Psoas muscle (tissue), 7 donors: ENCODE measurements at regions not wholly inside any gene's neighbourhood (a gene's known extent, or its start where the extent isn't known, plus 50 kb on each side); places are given as distances from the start of the nearest gene placed in this dataset.
"Not testable (repeated sequence)": the region's sequence is repeated elsewhere in the genome, so short reads cannot be mapped to it uniquely, and the experiment has no call there.

Source experiments
- ATAC-seq, 4 donors: fragments of 200-7000 bp; cut with Tn5 transposase; one replicate each; pipeline ENCODE4 v1.9.1; 2020; ENCODE audit warnings: moderate library complexity in 3 of 4, mild to moderate bottlenecking in 2 of 4
- DNase-seq, 2 donors: peaks; one replicate each; pipeline ENCODE4 v3.0.0-alpha.2; 2020
- H3K27ac ChIP-seq: fragments of 200-600 bp; one replicate; pipeline ENCODE4 v1.8.0; 2022
- H3K27me3 ChIP-seq, 3 donors: fragments of 200-600 bp in 1 of 3; one replicate each; pipeline versions ENCODE4 v1.6.1 to v1.8.0; 2013 to 2022; ENCODE audit warnings: low read length in 2 of 3, mild to moderate bottlenecking in 2 of 3, moderate library complexity in 1 of 3; ENCODE audit not compliant: insufficient read depth in 3 of 3
- H3K36me3 ChIP-seq, 2 donors: fragments of 200-600 bp in 1 of 2; one replicate each; pipeline versions ENCODE4 v1.6.1 to v1.8.0; 2013 to 2022; ENCODE audit warnings: low read depth in 1 of 2, mild to moderate bottlenecking in 1 of 2, moderate library complexity in 1 of 2; ENCODE audit not compliant: insufficient read depth in 1 of 2
- H3K4me1 ChIP-seq: fragments of 200-600 bp; one replicate; pipeline ENCODE4 v1.8.0; 2022
- H3K4me3 ChIP-seq: fragments of 200-600 bp; one replicate; pipeline ENCODE4 v1.8.0; 2022; ENCODE audit warnings: mild to moderate bottlenecking
- H3K9me3 ChIP-seq: fragments of 200-600 bp; one replicate; pipeline ENCODE4 v1.8.0; 2022
- WGBS, 3 donors: extraction: QIAGEN DNeasy Blood & Tissue Kit; methylation state at CpG; one replicate each; pipeline versions ENCODE4 v1.1.6 to v1.1.7; 2013; 5-methylcytosine and 5-hydroxymethylcytosine counted together
- intact Hi-C, 2 donors: fragments of 100-400 bp; cut with DNase I; formaldehyde crosslinking; loops; one replicate each; pipeline versions ENCODE4 v1.11.0 to v1.14.2; 2022
- TF ChIP-seq, protein P1 (sequence below): fragments of 200-600 bp; IDR thresholded peaks from one replicate; pipeline ENCODE4 v1.8.0; 2022; ENCODE audit warnings: antibody characterized with exemption
- donor health status: healthy with polysubstance abuse.
- donor health status: DM: no; HTN: no; CAD: no; lungs with moderate emphysema.
- donor health status: Bipolar disorder and iron deficiency.
- donor health status: healthy.
- donor health status: DM: yes; HTN: yes; CAD: no.
- donor health status: DM: no; HTN: no; CAD: no.
- donor health status: DM: yes; HTN: yes; CAD: no.

DNA sequence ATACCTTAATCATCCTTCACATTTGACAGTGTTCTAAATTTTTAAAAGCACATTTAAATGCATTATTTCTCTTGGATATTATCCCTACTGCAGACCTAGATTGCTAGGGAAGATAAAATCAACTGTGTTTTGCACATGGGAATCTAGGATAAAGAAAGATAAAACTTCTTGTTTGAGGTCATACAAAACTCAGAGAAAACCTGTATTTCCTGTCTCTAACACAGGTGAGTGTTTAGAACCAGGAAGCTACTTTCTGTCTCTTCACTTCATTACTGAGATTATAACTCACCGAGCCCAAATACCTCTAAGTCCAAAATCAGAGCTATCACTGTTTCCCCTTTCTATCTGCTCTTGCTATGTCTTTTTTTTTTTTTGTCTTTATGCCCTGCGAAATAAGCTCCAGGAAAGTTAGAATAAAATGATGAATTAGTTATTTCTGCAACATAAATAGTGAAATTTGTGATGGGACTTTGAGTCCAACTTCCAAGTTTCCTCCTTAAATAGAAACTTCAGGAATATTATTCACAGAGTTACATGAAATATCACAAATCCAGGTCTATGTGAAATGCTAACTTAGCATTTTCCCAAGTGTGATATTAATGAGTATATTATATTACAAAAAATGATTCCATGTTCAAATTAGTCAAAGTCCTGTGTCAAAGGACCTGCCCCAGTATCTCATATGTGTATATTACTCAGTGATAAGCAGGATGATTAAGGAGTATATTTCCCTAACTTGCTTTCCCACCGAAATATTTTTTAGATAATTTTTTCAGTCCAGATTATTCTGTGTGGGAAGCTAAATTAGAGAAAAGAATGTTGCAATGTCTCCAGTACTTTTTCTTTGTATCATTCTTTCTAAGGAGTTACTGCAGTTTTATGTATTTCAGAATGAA is 226.4 kb downstream of the PLA2G4A start:
- no peaks in the 10 kb centered on the region for H3K27me3 ChIP-seq
- no peaks in the 10 kb centered on the region for H3K36me3 ChIP-seq
- DNase-seq (no peak), ATAC-seq (no peak)
- TF ChIP-seq, protein P1, sequence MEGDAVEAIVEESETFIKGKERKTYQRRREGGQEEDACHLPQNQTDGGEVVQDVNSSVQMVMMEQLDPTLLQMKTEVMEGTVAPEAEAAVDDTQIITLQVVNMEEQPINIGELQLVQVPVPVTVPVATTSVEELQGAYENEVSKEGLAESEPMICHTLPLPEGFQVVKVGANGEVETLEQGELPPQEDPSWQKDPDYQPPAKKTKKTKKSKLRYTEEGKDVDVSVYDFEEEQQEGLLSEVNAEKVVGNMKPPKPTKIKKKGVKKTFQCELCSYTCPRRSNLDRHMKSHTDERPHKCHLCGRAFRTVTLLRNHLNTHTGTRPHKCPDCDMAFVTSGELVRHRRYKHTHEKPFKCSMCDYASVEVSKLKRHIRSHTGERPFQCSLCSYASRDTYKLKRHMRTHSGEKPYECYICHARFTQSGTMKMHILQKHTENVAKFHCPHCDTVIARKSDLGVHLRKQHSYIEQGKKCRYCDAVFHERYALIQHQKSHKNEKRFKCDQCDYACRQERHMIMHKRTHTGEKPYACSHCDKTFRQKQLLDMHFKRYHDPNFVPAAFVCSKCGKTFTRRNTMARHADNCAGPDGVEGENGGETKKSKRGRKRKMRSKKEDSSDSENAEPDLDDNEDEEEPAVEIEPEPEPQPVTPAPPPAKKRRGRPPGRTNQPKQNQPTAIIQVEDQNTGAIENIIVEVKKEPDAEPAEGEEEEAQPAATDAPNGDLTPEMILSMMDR = no peak
- H3K4me3 ChIP-seq = no peak overlapping the region
- 73 to 79% (median 76%) methylated on average over 3 of the region's 3 CpGs for WGBS, 3 donors
- intact Hi-C loops = no loop called here
- H3K4me1 ChIP-seq = no peaks in the 10 kb centered on the region
- no peaks in the 10 kb centered on the region for H3K9me3 ChIP-seq
- no peak overlapping the region for H3K27ac ChIP-seq

DNA sequence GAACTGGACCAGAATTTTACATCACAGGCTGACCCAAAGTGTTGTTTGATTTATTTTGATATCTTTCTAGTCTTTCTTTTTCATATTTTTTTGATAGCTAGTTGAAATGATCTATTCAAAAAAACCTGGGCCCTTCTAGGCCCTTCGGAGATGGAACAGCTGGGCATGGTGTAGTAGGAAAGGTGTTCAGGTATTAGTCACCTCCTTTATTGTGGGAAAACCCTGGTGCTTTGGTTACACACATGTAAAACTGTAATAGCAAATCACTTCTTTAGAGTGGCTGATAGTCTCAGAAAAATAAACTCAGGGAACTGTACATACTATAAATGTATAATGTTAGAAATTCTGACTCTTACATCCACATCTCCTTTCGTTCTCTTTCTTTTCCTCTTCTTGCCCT is 234.5 kb downstream of the PLA2G4A start:
- Histone ChIP-seq H3K4me1 (no peaks in the 10 kb centered on the region), H3K36me3 (no peaks in the 10 kb centered on the region), H3K9me3 (no peaks in the 10 kb centered on the region), H3K27me3 (no peaks in the 10 kb centered on the region), H3K4me3 (no peak overlapping the region), H3K27ac (no peak overlapping the region)
- intact Hi-C loops = no loop called here
- 89% methylated on average over 2 of the region's 2 CpGs for WGBS, 3 donors
- ATAC-seq = no peak
- TF ChIP-seq, protein P1 = no peak
- no peak for DNase-seq

DNA sequence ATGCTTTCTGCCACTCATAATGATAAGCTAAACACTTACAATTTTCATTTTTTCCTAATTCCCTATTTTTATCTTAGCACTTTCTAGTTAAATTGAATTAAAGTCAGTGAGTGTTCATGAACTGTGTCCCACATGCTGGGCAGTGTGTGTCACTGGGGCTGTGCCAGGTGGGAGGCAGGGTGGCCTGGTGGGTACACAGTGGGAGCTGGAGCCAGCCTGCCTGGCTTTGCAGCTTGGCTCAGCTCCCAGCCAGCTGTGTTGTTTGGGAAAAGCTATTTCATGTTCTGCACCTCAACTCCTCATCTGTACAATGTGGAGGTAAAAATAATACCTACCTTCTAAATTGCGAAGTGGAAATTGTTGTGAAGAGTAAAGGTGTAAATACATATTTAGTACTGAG is 238.4 kb downstream of the PLA2G4A start:
- no peak for ATAC-seq
- TF ChIP-seq, protein P1 = no peak
- no peaks in the 10 kb centered on the region for H3K4me1 ChIP-seq
- no peak overlapping the region for H3K27ac ChIP-seq
- H3K36me3 ChIP-seq = no peaks in the 10 kb centered on the region
- intact Hi-C loops = no loop called here
- no peaks in the 10 kb centered on the region for H3K27me3 ChIP-seq
- no peak for DNase-seq
- H3K4me3 ChIP-seq = no peak overlapping the region
- no peaks in the 10 kb centered on the region for H3K9me3 ChIP-seq
- WGBS, 3 donors = 79 to 93% (median 86%) methylated on average over 1 of the region's 1 CpG

DNA sequence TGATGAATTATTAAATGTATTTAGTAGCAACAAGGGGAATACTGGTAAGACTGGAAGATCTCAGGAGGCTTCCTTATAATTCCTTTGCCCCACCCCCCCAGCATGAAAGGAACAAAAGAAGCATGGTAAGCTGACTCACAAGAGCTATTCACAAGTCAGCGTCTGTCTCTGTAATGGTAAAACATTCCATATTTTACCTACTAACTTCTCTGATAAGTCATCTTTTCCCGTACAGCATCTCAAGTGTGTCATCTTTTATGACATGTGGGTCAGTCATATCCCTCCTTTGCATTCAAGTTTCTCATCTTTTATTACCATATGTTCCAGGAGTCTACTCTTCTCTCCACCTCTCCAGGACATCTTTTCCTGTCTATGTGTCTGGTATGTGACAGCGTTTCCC is 241.3 kb downstream of the PLA2G4A start:
- 44 to 58% (median 48%) methylated on average over 3 of the region's 3 CpGs for WGBS, 3 donors
- intact Hi-C loops = no loop called here
- TF ChIP-seq, protein P1 = no peak

DNA sequence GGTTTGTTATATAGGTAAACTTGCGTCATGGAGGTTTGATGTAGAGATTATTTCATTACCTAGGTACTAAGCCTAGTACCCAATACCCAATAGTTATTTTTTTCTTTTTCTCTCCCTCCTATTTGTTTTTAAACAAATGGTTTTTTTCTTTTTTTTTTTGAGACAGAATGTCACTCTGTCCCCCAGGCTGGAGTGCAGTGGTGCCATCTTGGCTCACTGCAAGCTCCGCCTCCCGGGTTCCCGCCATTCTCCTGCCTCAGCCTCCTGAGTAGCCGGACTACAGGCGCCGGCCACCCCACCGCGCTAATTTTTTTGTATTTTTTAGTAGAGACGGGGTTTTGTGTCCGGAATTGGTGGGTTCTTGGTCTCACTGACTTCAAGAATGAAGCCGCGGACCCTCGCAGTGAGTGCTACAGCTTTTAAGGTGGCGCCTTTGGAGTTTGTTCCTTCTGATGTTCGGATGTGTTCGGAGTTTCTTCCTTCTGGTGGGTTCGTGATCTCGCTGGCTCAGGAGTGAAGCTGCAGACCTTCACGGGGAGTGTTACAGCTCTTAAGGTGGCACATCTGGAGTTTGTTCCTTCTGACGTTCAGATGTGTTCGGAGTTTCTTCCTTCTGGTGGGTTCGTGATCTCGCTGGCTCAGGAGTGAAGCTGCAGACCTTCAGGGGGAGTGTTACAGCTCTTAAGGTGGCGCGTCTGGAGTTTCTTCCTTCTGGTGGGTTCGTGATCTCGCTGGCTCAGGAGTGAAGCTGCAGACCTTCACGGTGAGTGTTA is 243.7 kb downstream of the PLA2G4A start:
- H3K9me3 ChIP-seq, H3K4me3 ChIP-seq, H3K27me3 ChIP-seq, H3K36me3 ChIP-seq, intact Hi-C loops, DNase-seq, H3K27ac ChIP-seq, ATAC-seq, H3K4me1 ChIP-seq: not testable (repeated sequence)
- 76 to 85% (median 84%) methylated on average over 28 to 29 of the region's 29 CpGs for WGBS, 3 donors

More for the DNA sequence above, 241.3 kb downstream of the PLA2G4A start:
- Histone ChIP-seq H3K4me1 (no peaks in the 10 kb centered on the region), H3K9me3 (no peaks in the 10 kb centered on the region), H3K27ac (no peak overlapping the region), H3K27me3 (no peaks in the 10 kb centered on the region), H3K36me3 (no peaks in the 10 kb centered on the region), H3K4me3 (no peak overlapping the region)
- ATAC-seq = no peak
- DNase-seq = no peak

DNA sequence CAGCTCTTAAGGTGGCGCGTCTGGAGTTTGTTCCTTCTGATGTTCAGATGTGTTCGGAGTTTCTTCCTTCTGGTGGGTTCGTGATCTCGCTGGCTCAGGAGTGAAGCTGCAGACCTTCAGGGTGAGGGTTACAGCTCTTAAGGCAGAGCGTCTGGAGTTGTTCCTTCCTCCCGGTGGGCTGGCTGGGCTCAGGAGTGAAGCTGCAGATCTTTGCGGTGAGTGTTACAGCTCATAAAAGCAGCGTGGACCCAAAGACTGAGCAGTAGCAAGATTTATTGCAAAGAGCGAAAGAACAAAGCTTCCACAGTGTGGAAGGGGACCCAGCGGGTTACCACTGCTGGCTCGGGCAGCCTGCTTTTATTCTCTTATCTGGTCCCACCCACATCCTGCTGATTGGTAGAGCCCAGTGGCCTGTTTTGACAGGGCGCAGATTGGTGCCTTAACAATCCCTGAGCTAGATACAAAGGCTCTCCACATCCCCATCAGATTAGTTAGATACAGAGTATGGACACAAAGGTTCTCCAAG is 244.3 kb downstream of the PLA2G4A start:
- WGBS, 3 donors = 62 to 72% (median 65%) methylated on average over 10 to 13 of the region's 13 CpGs
- H3K4me1 ChIP-seq, H3K4me3 ChIP-seq, H3K36me3 ChIP-seq, H3K9me3 ChIP-seq, H3K27ac ChIP-seq, ATAC-seq, H3K27me3 ChIP-seq, intact Hi-C loops, DNase-seq: not testable (repeated sequence)

DNA sequence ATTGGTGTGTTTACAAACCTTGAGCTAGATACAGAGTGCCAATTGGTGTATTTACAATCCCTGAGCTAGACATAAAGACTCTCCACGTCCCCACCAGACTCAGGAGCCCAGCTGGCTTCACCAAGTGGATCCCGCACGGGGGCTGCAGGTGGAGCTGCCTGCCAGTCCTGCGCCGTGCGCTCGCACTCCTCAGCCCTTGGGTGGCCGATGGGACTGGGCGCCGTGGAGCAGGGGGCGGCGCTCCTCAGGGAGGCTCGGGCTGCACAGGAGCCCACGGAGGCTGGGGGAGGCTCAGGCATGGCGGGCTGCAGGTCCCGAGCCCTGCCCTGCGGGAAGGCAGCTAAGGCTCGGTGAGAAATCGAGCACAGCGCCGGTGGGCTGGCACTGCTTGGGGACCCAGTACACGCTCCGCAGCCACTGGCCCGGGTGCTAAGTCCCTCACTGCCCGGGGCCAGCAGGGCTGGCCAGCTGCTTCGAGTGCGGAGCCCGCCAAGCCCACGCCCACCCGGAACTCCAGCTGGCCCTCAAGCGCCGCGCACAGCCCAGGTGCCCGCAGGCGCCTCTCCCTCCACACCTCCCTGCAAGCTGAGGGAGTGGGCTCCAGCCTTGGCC is 245.0 kb downstream of the PLA2G4A start:
- H3K27me3 ChIP-seq, H3K9me3 ChIP-seq, ATAC-seq, intact Hi-C loops, DNase-seq, H3K36me3 ChIP-seq, H3K27ac ChIP-seq, H3K4me1 ChIP-seq, H3K4me3 ChIP-seq: not testable (repeated sequence)
- 93 to 98% (median 97%) methylated on average over 29 to 35 of the region's 35 CpGs for WGBS, 3 donors
